KOPT-K1 (cell line): ENCODE measurements at regions not wholly inside any gene's neighbourhood (a gene's known extent, or its start where the extent isn't known, plus 50 kb on each side); places are given as distances from the start of the nearest gene placed in this dataset.
"Not testable (repeated sequence)": the region's sequence is repeated elsewhere in the genome, so short reads cannot be mapped to it uniquely, and the experiment has no call there.

Experiments
- H3K27ac ChIP-seq: fragments of 200-600 bp; sonication (generic); 2 replicates; pipeline ENCODE4 v1.5.1; 2016; ENCODE audit warnings: antibody characterized with exemption, mild to moderate bottlenecking, low read depth, low read length; ENCODE audit not compliant: poor library complexity, severe bottlenecking
- H3K36me3 ChIP-seq: fragments of 200-600 bp; sonication (generic); 2 replicates; pipeline ENCODE4 v1.5.1; 2017; ENCODE audit warnings: antibody characterized with exemption, mild to moderate bottlenecking, low read length, moderate library complexity; ENCODE audit not compliant: insufficient read depth
- H3K9me3 ChIP-seq: fragments of 200-600 bp; sonication (generic); 2 replicates; pipeline ENCODE4 v1.5.1; 2017; ENCODE audit warnings: antibody characterized with exemption, low read length, mild to moderate bottlenecking; ENCODE audit not compliant: insufficient read depth, poor library complexity, severe bottlenecking

DNA sequence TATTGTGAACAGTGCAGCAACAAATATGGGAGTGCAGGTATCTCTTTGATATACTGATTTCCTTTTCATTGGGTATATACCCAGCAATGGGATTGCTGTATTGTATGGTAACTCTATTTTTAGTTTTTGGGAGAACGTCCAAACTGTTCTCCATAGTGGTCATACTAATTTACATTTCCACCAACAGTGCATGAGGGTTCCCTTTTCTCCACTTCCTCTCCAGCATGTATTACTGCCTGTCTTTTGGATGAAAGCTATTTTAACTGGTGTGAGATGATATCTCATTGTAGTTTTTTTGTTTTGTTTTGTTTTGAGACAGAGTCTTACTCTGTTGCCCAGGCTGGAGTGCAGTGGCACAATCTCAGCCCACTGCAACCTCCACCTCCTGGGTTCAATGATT, 52.4 kb upstream of the KCNK12 start:
- not testable (repeated sequence) for H3K36me3 ChIP-seq, H3K27ac ChIP-seq, H3K9me3 ChIP-seq

DNA sequence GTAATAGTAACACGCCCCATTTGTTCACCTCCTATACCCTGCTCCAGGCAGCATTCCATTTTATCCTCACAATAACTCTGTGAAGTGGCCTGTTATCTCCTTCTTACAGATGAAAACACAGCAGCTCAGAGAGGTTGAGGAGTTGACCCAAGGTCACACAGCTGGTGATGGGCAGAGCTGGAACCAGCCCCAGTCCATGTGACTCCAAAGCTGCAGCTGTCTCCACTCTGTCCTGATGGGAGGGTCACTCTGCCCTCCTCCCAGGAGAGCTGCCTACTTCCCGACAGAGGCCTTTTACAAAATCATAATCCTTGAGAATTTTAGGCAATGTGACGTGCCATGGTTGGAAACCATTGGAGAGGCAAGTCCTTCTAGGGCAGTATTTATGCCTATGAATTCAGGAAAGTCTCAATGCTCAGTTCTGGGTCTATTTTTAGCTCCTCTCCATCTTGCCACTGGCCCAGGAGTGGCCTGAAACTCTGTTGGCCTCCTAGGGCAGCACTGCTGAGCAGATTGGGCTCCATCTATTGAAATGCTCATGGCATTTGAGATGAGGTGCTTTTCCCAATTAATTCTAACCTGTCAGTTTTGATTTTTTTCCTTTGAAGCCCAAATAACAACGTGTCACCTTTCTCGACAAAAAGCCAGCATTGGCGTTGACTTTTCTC, 50.1 kb upstream of the KCNK12 start:
- no peaks in the 10 kb centered on the region for H3K9me3 ChIP-seq
- H3K36me3 ChIP-seq = no peaks in the 10 kb centered on the region
- no peak overlapping the region for H3K27ac ChIP-seq
